GM18498 (cell line): ENCODE measurements at regions not wholly inside any gene's neighbourhood (a gene's known extent, or its start where the extent isn't known, plus 50 kb on each side); places are given as distances from the start of the nearest gene placed in this dataset.
"Not testable (repeated sequence)": the region's sequence is repeated elsewhere in the genome, so short reads cannot be mapped to it uniquely, and the experiment has no call there.

Experiments used
- ATAC-seq: cut with Tn5 transposase; IDR thresholded peaks from one replicate; pipeline ENCODE4 v1.9.1; 2021; ENCODE audit warnings: mild to moderate bottlenecking, moderate library complexity; ENCODE audit not compliant: unreplicated experiment

DNA sequence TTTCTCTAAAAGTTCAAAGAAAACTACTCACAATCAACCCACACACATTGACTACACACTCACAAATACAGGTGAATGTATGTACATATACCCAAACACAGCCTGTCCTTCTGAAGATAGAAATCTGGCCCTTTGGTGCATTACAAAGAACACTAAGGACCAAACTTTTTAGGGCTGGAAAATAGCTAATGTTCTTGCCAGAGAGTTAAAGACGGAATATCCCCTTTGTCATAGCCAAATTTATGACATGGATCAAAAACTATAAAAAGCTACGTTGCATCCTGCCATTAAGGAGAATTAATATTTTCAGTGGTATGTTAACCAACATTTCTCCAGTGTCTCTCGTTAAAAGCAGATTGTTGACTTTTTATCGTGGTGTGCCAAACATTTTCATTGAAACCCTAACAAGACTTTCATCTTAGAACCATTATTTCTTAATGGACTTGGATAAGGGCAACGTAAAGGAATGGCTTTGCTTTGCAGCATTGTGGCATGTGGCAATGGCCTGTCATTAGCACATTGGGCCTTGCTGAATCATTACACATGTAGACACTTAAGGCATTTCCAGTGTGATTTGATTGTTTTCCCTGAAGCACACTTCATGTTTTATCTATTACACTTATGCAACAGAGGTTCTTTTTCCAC lies 150.9 kb upstream of the MEOX2 start:
- no peak for ATAC-seq

DNA sequence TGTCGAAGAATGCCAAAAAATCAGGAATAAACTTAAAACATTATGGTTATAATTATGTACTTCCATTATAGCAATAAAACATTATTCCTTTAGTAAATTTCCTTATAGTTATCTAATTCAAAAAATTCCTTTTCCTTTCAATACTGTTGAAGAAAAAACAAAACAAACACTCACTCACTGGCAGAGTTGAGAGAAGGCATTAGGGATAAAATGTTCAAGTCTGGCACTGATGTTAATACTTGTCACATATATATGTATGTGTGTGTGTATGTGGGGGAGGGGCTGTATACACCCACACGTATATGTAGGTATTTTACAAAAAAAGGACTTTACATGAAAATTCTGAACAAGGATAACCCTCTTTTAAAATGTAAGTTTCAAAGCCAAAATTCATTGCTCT lies 150.2 kb upstream of the MEOX2 start:
- ATAC-seq = no peak

DNA sequence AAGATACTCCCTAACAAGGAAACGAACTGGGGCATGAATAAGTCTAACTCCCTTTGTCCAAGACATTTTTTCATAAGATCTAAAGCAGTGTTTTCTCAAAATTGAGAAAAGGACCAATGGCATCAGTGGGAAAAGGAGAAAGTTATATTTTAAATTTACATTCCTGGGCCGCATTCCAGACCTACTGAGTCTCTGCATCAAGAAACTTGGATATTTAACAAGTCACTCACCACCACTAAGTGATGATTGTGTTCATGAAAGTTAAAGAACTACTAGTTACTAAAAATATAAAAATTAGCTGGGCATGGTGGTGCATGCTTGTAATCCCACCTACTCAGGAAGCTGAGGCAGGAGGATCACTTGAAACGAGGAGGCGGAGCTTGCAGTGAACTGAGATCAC lies 149.6 kb upstream of the MEOX2 start:
- ATAC-seq = no peak

DNA sequence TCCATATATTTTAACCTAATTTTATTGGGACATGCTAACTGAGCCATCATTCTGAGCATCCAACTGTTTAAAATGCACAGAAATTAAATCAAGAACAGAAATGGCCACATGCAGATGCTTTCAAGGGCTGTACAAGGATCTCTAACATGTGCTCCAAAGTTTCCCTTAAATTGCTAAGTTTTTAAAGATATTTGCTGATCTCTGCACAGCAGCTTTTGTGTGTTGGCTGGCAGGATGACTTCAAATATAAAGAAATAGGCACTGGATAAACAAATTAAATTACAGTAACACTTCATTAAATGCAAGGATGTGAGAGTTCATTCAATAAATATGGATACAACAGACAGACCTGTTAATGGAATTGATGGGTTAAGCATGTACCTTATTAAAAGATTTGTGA lies 148.0 kb upstream of the MEOX2 start:
- ATAC-seq = no peak

DNA sequence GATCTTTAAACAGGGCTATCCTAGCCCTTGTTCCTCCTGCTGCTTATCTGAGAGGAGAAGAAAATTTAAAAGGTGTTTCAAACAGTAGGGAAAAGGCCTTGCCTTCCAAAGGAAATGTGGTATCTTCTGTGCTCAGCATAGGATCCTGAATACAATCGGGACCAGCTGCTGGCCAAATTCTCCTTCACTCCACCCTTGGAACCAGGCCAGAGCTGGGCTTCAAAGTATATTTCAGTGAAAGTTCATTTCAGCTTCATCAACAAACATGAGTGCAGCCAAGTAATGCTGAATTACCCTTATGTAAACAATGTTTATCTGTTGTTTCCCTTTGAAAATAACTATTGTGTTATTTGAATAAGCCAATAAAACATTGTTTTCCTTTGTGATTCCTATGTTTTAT lies 146.5 kb upstream of the MEOX2 start:
- no peak for ATAC-seq

DNA sequence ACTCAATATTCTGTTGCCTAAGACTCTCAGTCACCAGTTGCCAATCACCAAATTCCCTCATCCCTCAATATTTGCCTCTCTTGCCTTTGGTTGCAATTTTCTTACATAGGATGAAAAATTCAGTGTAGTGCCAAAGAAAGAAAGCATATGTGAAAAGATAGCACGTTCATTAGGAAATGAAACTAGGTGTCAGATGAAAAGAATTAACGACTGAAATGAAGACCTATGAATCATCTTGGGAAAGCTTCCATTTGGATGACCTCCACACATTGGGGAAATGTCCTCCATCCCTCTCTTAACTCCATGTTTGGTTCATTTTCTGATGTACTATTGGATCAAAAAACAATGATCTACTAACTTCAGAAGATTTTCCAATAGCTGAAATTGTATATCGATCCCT lies 145.1 kb upstream of the MEOX2 start:
- no peak for ATAC-seq

DNA sequence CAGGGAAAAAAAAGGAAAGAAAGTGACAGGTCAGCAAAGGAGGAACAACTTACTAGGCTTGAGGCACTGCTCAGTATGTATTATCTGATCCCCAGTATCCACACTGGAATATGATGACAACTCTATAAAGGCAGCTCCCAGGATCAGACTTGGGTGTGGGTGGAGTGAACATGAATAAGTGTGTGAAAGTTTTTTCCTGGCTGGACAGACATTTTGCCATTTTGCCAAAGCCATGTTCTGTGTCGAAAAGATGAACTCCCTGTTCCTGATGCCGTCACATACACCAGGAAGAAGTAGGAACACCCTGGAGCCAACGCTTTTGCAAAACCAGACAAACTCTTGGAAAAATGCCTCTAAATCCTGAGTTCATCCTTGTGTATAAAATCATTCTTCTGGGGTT lies 143.2 kb upstream of the MEOX2 start:
- ATAC-seq = no peak

DNA sequence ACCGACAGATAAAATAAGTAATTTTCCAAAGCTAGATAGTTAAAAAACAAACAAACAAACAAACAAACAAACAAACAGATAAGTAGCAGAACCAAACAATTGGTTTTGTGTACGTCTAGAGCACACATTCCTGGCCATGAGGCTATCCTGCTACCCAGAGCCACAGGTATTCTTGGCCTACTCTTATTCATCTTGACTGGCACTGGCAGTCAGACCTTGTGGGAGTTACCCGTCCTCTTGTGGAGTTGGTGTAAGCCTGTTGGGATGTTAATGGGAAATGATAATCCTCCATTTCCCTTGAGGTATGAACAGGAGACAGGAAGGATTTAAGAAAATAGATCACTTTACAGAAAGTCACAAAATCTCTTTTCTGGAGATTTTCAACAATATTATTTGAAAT lies 142.4 kb upstream of the MEOX2 start:
- no peak for ATAC-seq

DNA sequence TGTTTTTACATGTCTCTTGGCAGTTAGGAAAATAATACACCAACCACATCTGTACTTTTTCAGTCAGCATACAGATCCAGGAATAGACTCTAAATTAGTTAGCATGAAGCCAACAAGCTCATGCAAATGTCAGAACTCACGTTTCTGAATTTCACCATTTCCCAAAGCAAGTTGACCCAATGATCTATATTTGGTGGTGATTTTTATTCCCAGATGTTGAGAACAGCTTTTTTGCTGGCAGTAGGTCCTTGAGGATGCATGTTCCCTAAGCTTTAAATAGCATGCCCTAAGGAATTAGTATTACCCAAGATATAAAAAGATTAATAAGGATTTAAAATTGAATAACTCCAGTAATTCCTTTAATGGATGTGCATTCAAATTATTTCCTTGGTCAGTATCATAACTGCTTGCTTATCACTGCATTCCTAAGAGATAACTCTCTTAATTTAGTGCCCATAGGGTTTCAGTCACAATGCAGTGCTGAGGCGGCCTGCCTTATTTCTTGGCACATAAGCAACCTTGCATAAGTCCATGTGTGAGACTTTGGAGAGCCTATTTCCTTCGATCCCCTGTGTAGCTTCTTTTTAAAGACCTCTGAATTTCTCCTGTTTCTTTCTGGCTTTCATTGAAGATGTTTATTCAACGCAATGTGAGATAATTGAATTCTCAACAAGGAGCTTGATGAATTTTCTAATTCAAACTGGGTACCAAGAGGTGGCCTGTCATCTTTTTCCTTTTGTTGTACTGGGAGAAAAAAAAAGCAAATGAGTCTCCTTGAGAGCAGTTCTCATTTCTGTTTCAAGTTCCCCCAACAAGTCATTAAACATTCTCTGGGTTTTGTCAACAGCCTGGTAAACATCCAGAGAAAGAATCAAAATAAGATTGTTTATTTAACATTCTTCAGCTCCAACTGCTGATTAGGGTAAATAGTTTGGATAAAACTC lies 135.3 kb upstream of the MEOX2 start:
- ATAC-seq = no peak

DNA sequence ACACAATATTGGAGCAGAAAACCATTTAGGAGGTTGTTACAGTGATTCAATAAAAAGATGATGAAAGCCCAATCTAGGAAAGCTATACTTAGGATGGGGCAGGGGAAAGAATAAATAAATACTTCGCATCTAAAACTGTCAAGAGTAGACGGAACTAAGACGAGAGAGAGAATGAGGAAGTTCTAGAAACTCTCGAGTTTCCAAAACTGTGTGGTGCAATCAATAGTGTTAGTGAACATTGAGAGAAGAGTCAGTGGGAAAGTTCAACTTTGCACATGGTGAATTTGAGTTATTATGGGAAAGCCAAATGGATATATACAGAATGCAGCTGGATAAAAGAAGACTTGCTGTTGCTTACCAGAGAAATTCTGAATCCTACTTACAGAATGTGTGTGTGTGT lies 133.8 kb upstream of the MEOX2 start:
- ATAC-seq = no peak

DNA sequence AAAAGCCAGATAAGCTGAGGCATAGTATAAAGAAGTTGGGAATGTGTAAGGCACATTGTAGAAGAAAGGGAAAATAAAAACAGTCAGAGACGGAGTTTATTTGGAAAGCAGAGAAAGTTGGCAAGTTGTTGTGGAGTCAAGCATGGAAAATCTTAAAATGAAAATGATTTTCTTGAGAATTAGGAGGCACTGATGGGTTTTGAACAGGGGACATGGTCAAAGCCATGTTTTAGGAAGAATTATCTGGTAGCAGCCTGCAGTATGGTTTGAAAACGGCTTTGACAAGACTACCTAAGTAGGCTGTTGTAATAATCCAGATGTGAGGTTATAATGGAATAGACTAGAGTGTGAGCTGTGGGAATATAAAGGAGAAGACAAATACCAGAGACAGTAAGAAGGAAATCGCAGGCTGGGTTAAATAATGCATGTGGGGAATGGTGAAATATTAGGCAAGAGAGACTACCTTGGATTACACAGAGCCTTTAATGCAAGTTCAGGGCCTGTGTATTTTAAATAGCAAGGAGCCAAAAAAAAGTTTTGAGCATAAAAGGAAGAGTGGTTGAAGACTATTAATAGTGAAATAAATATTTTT lies 130.4 kb upstream of the MEOX2 start:
- ATAC-seq = no peak

DNA sequence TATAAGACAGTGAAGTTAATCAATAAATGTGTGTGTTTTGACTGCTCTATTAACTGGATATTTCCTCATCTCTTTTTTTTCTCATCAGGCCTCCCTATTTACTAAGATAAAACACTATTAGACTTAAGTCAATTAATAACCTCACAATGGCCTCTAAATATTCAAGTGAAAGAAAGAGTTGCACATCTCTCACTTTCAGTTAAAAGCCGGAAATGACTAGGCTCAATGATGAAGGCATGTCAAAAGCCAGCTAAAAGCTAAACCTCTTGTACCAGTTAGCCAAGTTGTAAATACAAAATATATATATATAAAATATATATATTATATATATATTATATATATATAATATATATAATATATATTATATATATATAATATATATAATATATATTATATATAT lies 127.0 kb upstream of the MEOX2 start:
- no peak for ATAC-seq

DNA sequence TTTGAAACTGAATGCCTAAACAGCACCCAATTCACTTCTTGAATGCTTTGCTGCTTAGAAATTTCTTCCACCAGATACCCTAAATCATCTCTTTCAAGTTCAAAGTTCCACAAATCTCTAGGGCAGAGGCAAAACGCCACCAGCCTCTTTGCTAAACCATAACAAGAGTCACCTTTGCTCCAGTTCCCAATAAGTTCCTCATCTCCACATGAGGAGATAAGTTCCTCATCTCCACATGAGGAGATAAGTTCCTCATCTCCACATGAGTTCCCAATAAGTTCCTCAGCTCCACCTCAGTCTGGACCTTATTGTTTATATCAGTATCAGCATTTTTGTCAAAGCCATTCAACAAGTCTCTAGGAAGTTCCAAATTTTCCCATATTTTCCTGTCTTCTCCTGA lies 123.9 kb upstream of the MEOX2 start:
- not testable (repeated sequence) for ATAC-seq

DNA sequence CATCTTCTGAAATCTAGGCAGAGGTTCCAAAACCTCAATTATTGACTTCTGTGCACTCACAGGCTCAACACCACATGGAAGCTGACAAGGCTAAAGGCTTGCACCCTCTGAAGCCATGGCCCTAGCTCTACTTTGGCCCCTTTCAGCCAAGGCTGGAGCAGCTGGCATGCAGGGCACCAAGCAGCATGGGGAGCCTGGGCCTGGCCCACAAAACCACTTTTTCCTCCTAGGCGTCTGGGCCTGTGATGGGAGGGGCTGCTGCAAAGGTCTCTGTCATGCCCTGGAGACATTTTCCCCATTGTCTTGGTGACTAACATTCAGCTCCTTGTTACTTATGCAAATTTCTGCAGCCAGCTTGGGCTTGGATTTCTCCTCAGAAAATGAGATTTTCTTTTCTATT lies 123.5 kb upstream of the MEOX2 start:
- ATAC-seq = not testable (repeated sequence)

DNA sequence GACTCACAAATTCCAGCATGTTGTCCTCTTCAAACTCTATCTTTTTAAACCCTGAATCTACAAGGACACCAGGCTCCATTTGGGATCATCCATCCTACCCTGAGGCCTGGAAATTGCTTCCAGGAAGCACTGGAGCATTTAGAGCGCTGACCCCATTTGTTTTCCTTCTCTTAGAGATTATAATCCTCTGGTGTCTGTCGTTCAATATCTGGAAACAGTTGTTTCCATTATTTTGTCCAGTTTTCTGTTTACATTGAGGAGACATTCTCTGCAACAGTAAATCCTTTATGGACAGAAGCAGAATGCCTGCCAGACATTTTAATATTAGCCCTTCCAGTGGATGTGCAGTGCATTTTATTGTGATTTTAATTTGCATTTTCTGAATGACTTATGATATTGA lies 119.4 kb upstream of the MEOX2 start:
- no peak for ATAC-seq

DNA sequence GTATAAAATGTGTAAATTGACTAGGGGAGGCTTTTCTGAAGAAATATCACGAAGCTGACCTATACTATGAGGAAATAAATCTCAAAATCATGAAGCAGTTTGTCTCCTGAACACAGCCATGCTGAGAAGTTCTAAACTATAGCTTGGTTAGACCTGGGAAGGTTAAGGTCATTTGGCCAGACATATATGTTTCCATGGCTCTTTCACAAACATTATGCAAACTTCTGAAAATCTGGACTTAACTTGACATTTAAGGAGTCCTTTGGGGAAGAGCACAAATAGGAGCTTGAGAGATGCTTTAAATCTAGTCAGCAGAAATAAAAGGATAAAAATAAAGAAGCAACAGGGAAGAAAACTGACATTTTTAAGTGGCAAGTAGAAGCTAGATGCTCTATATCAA lies 115.9 kb upstream of the MEOX2 start:
- ATAC-seq = no peak

DNA sequence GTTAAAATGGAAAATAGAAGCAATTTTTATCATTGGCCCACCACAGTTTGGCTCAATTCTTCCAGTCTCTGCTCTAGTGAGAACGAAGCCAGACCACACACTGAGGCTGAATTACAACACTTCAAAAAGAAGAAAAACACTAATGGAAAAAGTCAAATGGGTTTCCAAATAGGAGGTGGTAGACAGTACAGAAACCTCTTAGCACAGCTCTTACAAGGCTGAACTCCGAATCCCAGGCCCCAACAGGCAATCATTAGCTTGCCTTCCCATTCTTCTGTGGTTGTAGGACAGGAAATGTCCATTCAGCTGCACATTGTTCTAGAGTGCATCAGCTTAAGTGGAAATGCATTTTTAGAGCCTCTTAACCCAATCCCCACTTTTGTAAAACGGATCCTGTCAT lies 115.1 kb upstream of the MEOX2 start:
- ATAC-seq = no peak

DNA sequence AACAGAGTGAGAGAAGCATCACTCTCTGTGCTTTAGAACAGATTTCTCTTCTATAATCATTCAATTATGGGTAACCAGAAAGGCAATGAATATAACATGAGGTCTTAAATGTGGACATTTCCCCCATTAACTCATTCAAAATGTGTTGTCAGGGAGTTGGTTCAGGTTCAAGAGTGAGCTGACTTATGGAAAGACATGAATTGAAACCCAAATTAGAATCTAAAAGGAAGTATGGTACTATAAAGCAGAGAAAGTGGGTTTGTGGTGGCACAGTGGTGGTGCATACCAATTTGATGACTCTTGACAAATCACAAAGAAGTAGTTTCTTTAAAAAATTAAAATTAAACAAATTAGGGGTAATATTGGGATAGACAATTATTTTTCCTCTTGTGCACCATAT lies 114.6 kb upstream of the MEOX2 start:
- ATAC-seq = no peak

DNA sequence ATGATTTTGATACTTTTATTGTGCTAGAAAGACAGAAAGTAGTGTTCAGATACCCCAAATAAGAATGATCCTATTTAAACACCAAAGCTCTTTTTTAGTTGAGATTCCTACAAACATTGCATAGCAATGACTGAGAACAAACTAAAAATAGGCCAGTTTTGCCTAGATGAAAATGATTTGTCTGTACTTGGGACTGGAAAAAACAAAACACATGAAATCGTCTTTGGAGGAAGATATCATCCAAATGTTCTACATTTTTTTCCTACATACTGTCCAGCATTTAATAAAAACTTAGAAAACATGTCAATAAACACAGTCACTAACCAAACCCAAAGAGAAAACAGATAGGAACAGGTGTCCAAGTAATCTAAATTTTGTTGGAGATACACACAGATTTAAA lies 111.6 kb upstream of the MEOX2 start:
- ATAC-seq = no peak

DNA sequence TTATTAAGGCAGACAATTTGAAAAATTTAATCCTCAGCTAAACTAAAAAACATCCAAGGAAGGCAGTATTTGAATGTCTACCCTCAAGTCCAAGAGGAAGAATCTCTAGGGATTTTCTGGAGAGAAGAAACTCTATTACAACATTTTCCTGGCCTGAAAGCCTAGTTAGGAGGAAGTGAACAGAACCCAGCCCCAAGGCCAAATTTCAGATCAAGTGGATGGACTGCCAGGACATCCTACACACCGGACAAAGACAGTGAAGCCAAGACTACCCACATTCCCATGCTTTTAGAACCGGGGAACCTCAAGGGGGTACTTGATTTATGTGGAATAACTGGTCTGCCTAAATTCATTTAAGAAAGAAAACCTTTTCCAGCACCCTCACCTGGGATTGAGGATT lies 108.9 kb upstream of the MEOX2 start:
- ATAC-seq = no peak

DNA sequence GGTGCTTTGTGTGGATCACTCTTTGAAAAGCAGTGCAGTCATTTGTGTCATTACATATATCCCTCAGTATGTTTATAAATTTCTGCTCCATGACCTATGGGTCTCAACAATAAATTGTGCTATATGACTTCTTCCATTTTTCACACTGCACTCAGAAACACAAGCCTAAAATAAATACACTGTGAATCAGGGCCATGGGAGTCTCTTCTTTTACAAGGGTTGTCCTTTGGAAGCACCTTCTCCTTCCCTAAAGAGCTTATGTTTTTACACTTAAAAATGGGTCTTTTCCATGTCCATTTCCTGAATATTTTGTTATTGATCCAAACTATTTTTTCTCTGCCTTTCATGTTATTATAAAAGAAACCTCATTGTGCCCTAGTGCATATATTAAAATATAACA lies 108.3 kb upstream of the MEOX2 start:
- ATAC-seq = no peak

DNA sequence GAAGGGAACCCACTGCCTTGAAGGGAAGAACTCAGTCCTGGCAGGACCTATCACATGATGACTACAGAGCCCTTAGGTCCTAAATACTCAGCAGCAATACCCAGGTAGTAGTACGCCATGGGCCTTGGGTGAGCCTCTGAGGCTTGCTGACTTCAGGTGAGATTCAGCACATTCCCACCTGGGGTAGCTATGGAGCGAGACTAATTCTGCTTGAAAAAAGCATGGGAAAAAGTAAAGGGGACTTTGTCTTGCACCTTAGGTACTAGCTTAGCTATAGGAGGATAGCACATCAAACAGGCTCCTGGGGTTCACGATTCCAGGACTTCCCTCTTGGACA lies 98.2 kb upstream of the MEOX2 start:
- ATAC-seq = no peak
